Astrocyte of the hippocampus (primary cell): ENCODE measurements at regions not wholly inside any gene's neighbourhood (a gene's known extent, or its start where the extent isn't known, plus 50 kb on each side); places are given as distances from the start of the nearest gene placed in this dataset.

Source experiments
- DNase-seq: peaks from one replicate; pipeline ENCODE4 v3.0.0; 2011; ENCODE audit warnings: low read depth, low spot score

- no peak for DNase-seq
Measured at GRCh38 chr7:25360451-25360850, 132.2 kb upstream of the NPVF start.

GRCh38 chr7:25361387-25361786 lies 133.1 kb upstream of the NPVF start:
- DNase-seq: no peak

DNA sequence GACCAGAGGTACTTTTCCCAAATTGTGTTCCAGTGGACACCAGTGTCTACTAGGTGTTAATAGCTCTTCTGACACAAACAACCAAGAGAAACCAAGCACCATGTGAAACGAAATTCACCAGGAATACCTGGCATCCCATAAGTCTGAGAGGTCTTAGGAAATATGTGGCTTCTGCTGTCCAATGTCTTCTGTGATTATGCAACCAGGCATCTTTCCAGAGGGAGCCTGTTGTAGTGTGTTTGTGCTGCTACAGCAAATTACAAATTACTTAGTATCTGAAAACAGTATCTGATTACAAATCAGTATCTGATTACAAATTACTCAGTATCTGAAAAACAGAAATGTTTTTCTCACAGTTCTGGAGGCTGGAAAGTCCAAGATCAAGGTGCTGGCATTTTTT lies 133.6 kb upstream of the NPVF start:
- no peak for DNase-seq

- DNase-seq: peak; percentile 20
Measured at GRCh38 chr7:25368599-25369201, 140.4 kb upstream of the NPVF start.

GRCh38 chr7:25369786-25370185 lies 141.5 kb upstream of the NPVF start:
- DNase-seq: peak; percentile 63

- no peak for DNase-seq
Measured at GRCh38 chr7:25371972-25372371, 143.7 kb upstream of the NPVF start.

DNA sequence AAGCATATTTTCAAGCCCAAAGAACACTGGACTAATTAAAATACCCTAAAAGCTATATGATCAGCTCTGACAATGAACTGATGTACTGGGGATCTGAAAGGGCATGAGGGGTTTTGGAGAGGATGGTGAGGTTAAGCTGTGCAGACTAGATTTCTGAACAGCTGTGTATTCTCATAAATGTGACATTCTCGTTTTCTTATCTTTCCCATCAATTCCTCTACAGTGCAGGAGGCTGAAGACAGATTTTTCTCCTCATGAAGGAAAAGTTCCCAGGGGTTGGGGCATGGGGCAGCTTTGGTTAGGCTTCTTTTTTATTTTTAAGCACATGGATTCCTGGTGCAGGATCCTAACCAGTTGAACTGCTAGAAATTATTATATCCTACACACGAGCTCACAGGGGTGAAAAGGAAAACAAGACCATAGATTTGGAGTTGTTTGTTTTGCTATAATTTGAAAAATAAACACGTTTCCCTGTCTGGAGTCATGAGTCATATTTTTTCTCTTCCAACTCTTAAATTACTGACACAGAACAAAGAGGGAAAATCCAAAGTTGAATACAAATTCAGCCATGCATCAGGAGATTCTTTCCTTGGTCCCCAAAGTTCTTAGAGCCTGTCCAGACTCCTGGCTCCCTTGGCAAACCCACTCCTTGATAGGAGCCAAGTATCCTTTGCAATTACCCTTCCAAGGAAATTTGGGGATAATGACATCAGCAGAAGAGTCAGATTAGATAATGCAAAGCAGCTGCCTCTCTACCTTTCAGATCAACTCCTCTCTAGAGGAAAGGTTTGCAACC lies 147.7 kb upstream of the NPVF start:
- DNase-seq: peak; percentile 42

- DNase-seq: no peak
Measured at GRCh38 chr7:25379351-25380300, 151.3 kb upstream of the NPVF start.

GRCh38 chr7:25381818-25382589 lies 153.7 kb upstream of the NPVF start:
- peak; percentile 41 for DNase-seq

DNA sequence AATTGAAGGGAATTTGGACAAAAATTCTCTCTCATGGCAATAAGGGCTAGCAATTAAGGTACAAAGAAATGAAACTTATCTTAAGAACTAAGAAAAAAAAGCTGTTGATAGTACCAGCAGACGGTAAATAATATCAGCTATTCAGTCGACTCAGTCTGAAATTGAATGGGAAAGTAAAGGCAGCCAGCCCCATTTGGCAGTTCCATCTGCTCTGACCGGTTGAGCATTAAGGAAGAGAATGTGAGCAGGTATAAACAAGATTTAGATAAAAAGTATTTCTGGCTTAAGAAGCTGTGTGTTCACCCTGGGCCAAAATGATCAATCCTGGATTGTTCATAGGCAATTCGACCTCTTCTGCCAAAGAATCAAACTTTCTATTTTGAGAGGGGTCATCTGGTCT lies 154.6 kb upstream of the NPVF start:
- DNase-seq: no peak

DNA sequence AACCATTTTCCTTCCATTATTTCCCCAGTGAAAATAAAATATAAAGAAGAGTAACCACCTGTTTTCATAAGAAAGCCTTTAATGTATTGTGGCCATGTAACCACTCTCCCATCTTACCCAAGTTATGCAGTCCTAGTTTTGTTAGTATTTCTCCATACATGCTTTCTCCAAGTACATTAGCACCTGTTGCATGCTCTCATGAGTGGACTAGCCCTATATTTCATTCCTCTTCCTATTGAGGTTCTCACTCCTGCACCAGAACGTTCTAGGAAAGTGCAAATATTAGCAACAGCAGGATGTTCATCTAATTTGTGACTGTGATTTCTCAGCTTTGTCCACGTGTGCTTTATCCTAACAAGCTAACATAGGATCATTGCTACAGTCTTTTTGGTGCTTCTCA lies 155.1 kb upstream of the NPVF start:
- DNase-seq: no peak

GRCh38 chr7:25384788-25385505 lies 156.7 kb upstream of the NPVF start:
- peak; percentile 14 for DNase-seq

DNA sequence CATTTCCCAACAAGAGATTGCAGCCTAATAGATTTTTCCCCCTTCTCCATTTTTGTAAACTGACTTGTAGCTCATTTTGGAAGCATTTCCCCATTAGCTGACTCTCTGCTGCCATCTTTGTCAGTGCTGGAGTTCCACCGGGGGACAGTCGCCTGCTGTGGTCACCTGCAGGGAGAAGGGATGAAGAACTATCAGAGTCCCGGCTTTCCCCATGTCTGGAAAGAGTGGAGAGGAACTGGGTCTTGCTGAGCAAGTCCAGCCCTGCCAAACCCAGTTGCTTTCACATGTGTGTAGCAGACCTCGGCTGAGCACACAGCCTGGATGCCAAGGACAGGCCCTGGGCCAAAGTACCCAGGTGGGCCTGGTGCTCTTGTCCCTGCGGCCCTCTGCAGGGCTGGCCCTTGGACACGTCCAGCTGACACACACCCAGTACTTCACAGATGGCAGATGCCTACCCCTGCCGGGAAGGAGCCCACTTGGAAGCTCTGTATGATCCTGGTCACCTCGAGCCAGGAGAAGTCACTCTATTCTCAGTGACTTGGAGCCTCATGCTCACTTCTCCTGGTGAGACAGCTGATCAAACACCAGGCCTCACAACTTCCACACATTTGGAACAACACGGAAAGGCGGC lies 157.3 kb upstream of the NPVF start:
- DNase-seq: peak; percentile 4

DNA sequence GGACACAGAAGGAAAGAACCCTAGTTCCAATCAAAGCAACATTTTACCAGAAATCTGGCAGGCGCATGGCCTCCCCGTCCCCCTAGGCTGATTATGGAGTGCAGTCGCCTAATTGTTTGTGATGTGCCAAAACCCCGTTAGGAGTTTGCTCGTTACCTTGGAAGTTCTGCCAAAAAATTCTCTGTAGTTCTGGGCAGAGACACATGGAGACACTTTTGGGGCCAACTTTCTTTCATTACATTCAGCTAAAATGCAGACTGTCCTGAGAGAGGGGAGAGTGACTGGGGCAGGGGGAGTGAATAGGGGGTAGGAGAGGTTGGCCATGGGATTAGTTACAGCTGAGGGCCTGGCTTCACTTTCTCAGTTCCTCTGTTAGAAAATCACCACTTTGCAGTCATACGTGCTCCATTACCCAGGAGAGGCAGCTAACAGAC lies 158.0 kb upstream of the NPVF start:
- DNase-seq: peak; percentile 52

DNA sequence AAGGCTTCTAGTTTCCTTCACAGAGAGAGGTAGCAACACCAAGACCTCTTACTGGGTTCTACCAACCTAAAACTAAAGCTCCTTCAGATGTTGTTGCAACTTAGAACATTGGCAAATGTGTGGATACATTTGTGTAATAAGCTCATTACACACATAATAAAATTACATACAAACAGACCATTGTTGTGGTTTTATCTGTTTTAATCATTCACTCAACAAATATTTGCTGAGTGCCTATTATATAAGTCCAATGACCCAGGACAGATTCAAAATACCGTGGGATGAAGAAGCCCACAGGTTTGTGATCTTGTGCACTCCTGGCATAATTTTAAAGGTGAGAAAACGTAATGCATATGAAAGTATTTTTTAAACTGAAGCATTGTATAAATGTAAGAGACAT lies 160.4 kb upstream of the NPVF start:
- no peak for DNase-seq

DNA sequence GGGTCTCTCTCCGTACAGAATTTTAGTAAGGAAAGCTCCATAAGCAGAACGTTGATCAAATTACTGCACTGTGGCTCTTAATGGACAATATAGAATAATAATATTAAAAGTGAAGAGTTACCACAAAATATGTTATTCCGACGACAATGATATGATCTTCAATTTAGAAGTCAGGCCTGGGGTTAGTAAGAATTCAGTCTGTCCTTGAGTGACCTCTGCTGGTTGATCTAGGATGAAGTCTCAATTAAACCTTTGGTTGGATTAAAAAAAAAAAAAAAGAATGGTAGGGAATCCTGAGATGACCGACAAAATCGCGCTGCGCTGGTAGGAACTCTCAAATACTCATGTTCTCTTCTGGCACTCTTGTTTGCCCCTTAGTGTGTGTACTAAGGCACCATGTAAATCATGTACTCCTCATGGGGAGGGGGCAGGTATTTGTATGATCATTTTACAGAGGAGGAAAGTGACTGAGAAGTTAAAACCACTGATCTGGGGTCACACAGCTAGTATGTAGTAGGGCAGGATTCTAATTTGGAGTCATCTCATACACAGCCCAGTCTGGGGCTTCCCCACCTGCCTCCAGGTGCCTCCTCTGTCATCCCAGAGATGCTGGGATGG lies 161.3 kb upstream of the NPVF start:
- peak; percentile 74 for DNase-seq

DNA sequence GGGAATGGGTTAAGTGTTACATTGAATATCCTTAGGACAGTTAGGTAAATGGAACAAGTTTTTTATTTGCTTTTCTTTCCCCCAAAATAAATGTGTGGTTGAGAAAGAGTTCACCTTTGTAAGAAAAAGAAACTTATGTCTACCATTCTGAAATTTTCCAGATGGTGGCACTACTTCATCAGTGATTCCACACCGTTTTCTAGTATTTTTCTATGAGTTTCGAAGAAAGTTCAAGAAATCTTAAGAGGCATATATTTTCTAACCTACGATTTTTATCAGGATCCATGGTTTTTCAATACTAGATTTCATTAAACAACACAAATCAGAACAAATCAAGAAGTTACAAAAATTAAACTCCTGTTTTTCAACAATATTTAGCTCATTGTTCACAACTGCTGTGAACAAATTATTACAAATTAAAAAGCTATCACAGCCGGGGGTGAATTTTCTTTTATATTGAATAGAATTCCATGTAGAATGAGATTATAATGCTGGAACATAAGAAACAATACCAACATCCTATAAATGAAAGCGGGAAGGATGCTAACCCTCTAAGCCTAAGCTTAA lies 163.1 kb upstream of the NPVF start:
- DNase-seq: peak; percentile 59

GRCh38 chr7:25391961-25392587 lies 163.8 kb upstream of the NPVF start:
- DNase-seq: peak; percentile 46
